Stimulated activated CD4-positive, alpha-beta T cell treated with anti-CD3 and anti-CD28 coated beads, TNF-alpha, amount 100 ng/mL, for 48 hours (primary cell): ENCODE measurements at regions not wholly inside any gene's neighbourhood (a gene's known extent, or its start where the extent isn't known, plus 50 kb on each side); places are given as distances from the start of the nearest gene placed in this dataset.
A peak's percentile ranks its signal among the peaks of the same experiment; 100 is the strongest.

Source experiments
- DNase-seq, 3 donors: peaks; one replicate each; pipeline ENCODE4 v3.0.0-alpha.2; 2020; ENCODE audit warnings: low read depth in 3 of 3

DNA sequence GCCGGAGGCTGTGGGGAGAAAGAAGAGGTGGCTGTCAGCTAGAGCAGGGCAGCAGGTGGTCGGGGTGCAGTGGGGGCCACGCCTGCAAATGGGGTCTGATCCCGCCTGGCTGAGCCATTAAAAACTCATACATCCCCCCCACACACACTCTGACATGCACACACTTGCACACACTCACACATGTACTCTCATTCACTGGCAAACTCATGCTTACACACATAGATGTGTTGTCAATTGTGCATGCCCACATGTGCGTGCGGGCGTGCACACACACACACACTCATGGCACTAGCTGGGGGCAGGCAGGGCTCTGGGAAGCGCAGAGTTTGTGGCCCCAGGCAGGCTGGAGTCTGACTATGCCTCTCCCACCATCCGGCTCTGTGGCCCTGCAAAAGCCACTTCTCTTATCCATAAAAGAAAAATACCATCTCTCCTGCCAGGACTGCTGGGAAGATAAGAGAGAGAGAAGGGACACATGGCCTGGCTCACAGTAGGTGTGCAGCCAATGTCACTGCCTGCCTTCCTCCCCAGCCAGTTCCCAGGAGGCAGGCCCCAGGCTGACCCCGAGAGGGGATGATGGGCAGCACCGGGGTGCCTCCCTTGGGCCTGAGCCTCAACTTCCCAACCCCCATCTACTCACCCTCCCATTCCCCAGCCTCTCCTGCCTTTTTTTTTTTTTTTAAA, 163.5 kb upstream of the LINGO1 start:
- no peak for DNase-seq

DNA sequence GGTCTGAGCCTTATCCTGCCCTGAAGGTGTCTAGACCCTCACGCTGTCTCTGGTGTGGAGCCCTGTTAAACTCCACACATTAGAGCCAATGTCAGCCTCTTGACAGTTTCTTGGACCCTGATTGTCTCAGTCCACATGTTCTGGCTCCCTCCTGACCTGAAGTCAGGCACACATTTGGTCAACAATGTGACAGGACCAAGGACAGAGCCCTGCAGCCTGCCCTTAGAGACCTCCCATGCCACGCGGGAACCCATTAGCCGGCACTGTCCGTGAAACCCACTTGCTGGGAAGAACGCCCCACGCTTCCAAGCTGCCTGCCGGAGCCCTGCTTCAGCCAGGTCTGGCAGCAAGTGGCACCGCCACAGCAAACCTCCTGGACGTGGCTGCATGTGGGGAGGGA, 162.7 kb upstream of the LINGO1 start:
- DNase-seq = no peak

DNA sequence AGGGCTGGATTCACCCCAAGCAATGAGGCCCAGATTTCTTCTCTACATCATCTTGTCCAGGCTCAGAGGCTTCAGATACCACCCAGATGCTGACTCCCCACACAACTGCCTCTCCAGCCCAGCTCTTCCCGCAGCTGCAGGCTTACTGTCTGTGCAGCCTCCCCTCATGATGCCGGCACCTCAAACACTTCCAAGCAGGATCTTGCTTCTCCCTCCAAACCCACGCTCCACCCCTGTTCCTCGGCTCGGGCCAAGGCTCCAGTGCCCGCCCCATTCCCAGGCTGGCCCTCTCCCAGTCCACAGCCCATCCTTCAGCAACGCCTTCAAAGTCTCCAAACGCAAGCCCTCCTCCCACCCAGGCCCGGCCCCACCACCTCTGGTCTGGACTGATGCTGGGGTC, 159.2 kb upstream of the LINGO1 start:
- DNase-seq = no peak

DNA sequence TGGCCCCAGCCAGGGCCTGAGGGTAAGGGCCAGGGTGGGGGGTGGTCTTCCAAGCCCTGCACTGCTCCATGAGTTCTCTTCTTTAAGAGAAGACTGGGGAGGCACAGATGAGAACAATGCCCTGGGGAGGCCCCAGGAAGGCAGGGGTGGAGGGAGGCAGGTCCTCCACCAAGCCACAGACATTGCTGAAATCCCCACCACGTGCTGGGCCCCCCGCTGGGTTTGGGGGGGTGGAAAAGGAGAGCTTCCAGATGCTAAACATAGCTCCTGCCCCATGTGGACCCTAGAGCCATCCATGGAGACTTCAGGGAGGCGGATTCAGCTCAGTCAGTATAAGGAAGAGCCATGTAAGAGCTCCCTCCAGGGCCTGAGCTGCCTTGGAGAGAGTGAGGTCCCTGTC, 157.8 kb upstream of the LINGO1 start:
- no peak for DNase-seq

DNA sequence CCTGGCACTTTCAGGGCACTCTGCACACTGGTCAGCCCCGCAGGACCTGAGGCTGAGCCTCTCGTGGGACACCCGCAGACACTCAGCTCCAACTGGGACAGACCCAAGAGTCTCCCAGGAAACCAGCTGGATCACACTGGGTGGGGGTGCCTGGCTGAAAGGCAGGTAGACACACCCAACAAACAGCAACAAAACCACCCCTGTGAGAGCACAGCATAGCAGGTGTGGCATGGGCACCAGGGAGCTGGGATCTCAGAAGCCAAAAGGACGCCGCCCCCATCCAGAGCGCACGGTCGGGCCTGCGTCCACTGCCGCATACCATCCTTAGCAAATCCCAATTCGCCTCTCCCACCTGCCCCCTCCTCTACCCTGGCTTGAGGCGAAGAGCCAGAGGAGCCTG, 154.2 kb upstream of the LINGO1 start:
- no peak for DNase-seq

DNA sequence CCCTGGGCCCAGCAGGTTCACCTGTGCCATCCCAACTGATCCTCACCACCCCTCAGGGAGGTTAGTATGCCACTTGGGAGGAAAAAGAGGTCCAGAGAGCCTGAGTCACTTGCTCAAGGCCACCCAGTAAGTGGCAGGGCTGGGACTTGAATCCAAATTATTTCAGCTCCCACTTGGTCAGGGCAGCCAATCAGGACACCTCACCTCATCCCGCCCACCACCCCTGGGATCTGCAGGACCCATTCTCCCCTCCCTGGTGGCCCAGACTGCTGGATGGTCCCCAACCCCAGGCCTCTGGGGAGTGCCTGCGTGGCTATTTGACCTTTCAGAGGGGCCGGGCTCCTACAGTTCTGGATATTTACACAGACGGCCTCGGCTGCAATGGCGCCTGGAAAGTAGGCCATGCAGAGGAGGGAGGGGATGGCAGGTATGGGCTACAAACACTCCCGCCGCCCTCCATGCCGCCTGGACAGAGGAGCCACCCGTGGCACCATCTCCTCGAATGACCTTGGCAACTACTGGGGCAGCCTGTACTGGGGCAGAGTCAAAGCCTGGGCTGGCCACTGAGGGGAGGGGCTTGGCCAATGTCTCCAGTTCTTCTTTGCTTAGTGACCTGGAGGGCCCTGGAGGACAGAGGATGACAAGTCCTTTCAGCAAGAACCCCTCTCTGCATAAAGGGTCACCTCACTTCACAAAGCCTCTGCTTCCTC, 153.6 kb upstream of the LINGO1 start:
- DNase-seq = no peak

DNA sequence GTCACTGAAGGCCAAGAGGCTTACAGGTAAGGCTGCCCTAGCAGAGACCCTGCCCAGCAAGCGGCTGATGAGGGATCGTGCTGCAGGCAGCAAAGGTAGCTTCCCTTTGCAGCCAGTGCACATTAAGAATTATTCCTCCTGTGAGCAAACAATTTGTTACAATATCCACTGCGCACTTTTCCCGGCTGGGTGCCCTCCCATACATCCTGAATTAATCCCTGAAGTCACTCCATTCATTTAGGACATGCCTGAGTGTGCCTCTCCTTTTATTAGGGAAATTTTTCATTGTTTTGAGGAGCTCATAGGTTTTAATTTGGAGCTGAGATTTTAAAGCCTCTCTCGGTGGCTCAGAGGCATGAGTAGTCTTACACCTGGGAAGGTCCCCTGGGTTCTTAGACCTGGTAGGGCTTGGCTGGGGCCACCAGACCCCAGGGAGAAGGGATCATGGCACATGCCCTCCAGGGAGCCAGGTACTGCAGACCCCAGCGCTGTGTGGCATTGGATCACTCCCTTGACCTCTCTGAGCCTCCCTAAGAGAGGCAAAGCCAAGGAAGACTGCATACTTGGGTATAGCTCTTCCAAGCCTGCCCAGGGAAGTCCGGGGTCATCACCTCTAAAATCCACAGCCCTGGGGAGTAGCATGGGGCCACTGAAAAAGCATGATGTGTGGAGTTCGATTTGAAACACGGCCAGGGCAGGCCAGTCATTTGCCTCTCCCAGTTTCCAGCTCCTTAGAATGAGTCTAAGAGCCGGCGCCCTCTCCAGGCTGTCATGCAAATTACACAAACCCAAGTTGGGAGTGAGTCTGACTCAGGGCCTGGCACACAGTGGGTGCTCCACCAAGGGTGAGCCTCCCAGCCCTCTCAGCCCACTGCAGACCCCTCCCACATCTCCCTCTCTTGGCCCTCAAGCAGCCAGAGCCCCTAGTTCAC, 151.9 kb upstream of the LINGO1 start:
- DNase-seq = peak in 2 of 3 donors; percentile 4 to 18

DNA sequence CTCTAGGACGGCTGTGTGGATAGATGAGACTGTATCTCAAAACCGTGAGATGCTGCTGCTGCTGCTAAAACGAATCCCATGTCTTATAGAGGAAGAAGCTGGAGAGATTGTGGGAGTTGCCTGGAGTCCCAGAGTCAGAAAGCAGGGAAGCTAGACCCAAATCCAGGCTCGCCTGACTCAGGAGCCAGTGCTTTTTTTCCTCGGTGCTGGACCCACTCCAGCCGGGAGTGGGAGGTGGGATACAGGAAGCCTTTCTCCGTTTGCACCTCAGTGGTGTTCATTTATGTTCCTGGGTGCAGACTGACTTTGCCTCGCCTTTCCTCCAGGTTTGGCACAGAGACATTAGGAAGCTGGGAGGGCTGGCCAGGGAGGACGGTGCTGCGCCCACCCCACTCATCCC, 150.9 kb upstream of the LINGO1 start:
- DNase-seq = no peak

DNA sequence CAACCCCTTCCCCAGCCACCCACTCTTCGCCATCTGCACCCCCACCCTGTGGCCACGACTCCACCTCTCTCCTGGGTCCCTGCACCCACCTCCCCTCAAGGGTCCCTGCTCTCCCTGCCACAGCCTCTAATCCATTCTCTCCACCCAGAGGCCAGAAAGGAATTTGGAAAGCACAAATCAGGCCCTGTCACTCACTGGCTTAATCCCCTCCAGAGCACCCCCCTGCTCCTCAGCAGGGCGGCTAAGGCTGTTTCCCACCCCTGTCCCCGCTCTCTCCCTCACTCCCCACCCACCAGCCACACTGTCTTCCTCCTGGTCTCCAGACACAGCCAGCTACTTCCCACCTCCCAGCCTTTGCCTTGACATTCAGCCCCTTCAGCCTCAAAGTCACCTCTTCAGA, 150.0 kb upstream of the LINGO1 start:
- no peak for DNase-seq

DNA sequence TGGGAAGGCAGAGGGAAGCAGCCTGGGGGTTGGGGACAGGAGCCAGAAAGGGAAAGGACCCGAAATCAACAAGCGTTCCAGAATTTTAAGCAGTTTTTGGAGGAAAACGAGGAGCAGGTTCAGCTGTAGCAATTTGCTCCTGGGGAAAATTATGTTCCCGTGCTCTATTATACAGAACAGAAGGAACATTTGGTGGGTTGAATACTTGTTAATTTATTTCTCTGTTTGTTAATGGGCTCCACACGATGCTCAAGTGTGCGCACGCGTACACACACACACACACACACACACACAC, 149.2 kb upstream of the LINGO1 start:
- no peak for DNase-seq

DNA sequence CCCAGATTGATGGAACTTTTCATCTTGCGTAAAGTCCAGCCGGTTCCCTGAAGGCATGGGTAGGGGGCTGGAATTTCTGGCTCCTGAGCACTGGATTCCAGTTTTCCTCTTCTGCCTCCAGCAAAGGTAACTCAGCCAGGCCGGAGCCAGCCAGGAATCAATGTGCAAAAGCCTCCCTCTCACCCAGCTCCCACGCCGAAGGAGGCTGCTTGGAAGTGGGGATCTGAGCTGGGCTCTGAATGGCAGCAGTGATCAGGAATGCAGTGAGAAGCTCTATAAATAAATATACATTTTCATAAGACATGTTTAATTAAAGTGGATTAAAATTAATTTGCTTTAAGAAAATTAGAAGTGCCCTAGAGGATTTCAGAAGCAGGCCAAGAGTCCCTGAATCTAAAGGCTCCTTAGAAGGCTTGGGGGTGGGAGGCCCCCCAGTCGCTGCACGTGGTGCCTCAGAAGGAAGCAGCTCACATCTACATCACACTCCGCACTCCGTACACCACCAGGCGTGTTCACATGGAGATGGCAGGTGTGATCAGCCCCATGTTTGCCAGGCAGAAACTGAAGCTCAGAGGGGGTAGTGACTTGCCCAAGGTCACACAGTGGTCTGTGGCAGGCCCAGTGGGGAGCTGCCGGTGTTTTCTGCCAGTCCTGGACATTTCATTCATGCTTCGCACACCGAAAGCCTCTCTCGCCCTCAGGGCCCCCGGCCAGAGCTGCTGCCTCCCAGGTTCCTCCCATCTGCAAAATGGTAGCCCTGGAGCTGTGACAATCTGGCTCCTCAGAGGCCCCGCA, 148.6 kb upstream of the LINGO1 start:
- no peak for DNase-seq

DNA sequence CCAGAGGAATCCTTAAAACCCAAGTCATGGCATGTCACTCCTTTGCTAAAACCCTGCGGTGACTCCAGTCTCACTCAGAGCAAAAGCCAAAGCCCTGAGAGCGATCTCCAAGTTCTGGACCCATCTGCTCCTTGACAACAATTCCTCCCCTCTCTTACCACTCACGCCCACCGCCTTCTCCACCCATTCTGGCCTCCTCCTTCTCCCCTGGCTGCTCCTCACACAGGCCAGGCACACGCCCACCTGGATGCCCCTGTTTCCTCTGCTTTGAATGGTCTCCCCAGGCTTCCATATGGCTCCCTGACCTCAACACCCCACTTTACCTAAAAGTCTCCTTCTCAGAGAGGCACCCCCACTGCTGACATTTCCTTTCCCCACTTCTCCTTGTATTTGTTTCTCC, 146.1 kb upstream of the LINGO1 start:
- DNase-seq = no peak

DNA sequence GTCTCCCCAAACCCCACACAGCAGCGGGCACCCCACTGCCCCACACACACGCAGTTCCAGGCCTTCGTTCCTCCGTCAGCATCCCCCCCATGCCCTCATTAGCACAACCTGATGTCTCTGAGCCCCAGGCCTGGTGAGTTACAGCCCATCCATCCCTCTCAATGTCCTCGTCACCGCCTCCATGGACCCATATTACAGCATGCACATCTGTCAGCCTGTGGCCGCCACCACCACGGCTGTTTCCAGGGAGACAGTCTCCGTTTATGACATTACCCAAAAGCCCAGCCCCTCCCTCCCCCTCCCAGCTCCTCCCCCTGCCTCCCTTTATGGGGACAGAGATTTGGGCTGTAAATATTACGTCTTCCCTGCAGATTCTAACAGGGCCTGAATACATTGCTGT, 143.1 kb upstream of the LINGO1 start:
- no peak for DNase-seq

DNA sequence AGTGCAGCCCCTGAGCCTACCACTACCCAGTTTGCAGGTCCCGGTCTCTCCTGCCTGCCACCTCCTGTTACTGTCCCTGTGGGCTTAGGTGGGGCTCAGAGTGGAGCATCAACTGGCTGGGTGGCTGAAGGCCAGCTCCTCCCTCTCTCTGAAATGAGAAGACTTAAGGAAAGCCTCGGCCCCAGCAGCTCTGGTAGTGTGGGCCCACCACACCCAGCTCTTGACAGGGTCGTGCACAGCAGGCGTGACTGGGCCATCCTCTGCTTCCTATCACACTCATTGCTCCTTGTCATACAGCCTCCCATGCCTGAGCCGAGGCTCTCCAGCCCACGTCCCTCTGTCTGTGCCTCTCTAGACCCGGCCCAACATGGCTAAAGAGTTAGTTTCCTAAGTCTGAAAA, 142.7 kb upstream of the LINGO1 start:
- DNase-seq = no peak

DNA sequence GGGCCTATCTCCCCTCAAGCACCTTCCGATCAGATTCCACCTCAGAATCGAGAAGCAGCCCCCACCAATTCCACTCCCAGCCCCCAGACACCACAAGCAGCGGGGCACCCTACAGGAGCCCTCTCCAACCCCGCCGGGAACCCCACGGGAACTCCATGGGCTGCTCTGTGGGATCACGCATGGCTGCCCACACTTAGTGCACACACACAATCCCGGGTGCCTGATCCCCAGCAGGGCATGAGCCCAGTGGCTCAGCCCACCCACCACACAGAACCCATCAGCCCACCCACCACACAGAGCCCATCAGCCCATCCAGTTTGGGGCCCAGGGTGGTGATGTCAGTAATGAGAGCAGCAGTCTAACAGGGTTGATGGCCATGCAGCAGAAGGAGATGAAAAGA, 141.6 kb upstream of the LINGO1 start:
- no peak for DNase-seq

DNA sequence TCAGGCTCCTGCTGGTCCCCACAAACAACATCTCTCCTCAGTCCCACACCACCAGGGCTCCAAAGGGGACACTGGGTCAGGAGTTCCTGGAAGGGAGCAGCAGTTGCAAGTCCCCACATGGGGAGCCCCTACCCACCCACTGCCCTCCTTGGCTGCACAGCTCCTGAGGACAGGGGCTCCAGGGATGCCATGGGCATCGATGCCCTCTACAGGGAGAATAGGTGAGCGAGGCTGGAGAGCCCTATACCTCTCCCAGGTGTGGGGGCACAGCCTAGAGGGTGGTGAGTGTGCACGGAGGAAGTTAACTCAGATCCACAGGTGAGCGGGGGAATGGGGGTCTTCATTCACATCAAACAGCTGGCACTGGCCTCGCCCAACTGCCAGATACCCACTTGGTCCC, 141.2 kb upstream of the LINGO1 start:
- no peak for DNase-seq

DNA sequence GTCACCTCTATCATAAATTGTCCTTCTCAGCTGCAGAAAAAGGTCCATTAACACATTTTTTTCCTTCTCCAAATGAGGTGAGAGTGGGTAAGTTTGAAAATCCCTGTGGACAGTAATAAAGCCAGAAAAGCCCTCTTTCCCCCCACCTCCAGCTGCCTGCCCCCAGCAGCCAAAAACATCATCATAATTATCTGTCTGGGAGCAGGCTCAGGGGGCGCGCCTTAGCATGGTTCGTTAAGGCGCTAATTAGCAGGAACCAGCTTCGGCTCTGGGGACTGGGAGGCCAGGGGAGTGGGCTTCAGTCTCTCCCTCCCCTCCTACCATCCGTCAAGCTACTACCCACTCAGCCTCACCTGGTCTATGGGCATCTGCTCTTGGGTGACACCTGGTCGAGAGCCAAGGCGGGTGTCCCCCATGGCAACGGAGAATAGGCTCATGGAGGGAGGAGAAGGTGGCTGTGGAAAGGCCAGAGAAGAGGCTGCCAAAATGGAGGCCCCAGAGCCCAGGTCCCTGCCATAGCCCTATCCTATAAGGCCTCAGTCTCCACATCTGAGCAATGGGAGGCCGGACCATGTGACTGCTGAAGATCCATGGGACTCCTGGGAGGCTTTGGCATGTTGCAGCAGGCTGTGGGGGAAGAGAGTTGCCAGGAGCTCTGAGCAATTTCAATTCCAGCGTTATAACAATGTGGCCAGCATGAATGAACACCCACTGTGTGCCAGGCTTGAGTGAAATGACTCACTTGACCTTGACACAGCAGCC, 140.1 kb upstream of the LINGO1 start:
- DNase-seq = no peak

DNA sequence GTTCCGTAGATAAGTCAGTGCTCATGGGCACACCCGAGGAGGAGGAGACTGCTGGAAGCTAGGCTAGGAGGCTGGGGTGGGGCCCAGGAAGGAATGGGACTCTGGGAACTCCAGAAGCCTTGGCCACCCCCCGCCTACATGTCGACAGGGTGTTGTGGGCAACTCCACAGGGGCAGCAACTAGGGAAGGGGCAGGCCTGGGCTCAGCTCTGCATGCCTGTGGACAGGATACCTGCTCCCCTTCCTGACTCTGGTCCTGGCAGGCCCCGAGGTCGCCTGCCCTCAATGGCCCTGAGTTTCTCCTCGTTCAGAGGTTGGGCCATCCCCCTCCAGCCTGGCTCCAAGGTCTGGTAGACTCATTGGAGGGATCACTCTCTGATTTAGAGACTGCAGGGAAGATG, 138.9 kb upstream of the LINGO1 start:
- no peak for DNase-seq

DNA sequence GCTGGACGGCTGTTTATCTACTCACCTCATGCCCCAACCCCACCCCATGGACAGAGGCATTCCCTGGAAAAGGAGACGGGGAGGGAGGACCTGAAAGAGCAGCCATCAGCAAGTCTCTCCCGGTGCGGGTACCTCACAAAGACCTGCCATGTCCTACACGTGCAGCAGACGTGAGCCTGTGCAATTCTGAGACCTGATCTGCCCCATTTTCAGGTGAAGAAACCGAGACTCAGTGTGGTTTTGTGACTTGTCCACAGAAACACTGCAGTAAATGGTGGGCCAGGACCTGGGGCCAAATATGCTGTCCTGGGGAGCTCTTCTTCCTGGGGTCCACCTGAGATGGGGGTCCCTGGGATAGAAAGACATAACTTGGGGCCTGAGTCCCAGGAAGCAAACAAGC, 137.0 kb upstream of the LINGO1 start:
- no peak for DNase-seq

DNA sequence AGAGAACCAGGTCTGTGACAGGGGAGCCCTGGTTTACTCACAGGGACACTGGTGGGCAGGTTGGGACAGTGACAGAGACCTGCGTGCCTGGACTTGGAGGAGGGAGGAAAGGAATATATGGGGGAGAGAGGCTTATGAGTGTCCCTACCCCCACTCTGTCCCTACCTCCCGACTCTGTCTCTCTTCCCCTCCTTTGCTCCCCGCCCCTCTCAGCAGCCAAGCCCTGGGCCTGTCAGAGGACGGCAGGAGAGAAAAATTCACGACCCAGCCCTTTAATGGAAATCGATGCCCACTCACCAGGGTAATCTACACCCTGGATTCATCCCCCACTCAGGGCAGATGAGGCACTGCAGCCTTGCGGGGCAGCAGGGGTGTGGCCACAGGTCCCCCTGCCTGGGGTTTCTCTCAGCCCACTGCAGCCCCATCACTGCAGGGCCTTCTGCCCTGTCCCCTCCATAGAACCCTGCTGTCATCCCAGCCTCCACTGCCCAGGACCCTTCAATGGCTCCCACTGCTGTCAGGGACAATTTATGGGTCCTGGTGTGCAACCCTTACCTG, 135.9 kb upstream of the LINGO1 start:
- no peak for DNase-seq

DNA sequence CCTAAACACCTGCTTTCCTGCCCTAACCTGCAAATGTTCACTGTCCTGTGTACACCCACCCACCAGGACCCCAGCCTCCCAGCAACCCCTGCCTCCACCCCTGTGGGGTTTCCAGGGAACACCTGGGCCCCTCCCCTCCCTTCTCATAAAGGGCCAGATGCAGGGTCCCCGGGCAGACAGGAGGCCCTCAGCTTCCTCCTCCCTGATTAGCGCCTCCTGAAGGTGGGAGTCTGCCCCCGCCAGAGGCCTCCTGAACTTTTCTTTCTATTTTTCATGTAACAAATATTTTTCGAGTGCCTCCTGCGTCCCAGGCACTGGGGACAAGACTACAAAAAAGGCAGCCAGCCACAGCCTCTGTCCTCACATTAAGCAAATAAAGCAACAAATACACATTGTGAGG, 135.4 kb upstream of the LINGO1 start:
- DNase-seq = no peak
